CD4-positive, alpha-beta T cell treated with Interleukin-6 at 100 ng/mL for 8 hours (primary cell): ENCODE measurements at regions not wholly inside any gene's neighbourhood (a gene's known extent, or its start where the extent isn't known, plus 50 kb on each side); places are given as distances from the start of the nearest gene placed in this dataset.

ENCODE experiments used
- DNase-seq: peaks from one replicate; pipeline ENCODE4 v3.0.0-alpha.2; 2020; ENCODE audit warnings: mixed read lengths, low spot score

DNA sequence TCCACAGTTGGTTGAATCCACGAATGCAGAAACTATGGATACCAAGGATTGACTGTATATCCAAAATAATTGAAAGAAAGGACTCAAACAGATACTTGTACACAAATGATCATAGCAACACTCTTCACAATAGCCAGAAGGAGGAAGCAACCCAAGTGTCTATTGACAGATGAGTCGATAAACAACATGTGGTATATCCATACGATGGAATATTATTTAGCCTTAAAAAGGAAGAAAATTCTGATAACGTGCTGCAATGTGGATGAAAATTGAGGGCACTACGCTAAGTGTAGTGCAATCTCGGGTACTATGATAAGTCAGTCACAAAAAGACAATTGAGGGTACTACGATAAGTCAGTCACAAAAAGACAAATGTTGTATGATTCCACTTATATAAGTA, 83.6 kb upstream of the CPEB4 start:
- DNase-seq = no peak

DNA sequence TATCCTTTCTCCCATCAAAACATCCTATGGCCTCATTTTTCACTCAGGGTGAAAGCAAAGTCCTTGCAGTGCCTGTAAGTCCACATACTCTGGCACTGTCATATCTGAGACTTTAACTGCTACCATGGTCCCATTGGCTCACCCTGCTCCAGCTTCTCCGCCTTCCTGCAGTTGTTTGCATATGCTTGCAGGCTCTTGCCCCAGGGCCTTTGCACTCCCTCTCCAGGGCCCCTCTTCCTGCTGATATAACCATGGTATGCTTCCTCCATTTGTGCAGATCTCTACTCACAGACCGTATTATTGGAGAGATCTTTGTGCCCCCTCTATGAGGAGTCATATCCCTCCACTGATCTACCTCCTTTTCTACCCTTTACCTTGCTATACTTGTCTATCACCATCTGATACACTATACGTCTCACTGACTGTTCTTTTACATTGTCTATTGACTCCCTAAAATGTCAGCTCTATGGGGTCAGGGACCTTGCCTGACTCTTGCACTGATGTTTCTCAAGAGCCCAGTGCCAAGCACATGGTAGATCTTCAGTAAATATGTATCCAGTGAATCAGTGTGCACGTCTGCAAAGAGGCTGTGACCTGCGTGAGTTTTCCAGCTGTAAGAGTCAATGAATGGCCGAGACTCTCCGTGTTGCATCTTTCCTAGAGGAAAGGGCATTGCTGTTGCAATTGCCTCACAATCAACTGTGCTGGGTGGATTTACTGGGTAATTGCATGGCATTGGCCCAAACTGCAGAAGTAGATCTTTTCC, 81.7 kb upstream of the CPEB4 start:
- no peak for DNase-seq

DNA sequence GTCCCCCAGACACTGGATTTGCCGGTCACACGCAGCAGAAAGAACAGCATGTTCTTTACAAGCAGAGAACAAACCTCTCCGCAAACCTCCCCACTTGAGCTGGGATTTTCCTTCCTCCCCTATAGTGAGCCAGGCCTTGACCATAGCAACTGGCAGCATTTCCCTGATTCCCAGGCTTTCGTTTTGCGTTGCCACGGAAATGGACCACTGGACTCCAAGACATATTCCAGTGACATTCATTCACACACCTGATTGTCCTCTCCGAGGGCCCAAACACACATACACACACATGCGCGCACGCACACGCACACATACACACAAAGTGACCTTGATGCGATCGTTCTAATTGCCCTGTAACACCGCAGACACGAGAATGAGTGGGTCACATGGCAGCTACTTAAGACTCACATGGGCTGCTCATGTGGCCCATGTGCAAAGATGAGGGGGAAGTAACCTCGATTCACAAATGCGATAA, 80.9 kb upstream of the CPEB4 start:
- DNase-seq = no peak

DNA sequence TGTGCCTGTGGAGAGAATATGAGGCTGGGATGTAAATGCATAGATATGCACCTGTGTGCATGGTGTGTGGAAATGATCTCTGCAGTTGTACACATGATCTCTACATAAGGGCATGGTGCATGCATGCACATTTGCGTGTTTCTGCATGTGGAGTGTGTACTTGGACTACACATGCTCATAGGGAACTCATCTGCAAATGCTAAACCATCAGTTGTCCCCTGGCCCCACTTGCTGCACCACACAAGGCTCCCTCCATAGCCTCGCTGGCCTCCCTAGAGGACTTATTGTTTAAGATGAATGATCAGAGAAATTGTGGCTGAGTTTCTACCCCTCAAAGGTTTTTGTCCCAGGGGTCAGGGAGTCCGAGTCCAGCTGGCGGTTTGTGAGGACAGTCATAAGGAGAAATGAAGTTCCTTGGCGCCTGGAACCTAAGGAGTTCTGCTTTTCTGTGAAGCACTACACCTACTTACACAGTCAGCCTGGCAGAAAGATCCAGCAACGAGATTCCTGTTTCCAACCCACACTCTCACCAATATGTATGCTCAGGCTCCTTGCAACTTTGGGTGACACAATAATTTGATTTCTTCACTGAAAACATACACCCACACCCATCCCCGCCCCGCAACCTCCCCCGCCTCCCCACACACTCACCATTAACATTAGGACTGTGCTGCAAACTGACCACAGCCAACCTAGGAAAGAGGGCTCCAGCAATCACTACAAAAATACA, 79.9 kb upstream of the CPEB4 start:
- no peak for DNase-seq

DNA sequence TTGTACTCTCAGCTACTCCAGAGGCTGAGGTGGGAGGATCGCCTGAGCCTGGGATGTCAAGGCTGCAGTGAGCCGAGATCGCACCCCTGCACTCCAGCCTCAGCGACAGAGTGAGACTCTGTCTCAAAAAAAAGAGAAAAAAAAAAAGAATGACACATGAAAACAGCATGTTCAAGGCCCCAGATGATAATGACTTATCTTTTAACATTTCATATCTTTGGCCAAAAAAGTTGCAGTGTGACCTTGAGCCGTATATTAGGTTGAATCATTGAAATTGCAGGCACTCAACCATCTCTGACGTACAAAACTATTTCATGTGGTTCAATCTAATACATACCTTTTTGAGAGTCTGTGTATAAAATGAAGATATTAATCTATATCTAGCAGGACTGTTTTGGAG, 79.1 kb upstream of the CPEB4 start:
- DNase-seq = no peak

DNA sequence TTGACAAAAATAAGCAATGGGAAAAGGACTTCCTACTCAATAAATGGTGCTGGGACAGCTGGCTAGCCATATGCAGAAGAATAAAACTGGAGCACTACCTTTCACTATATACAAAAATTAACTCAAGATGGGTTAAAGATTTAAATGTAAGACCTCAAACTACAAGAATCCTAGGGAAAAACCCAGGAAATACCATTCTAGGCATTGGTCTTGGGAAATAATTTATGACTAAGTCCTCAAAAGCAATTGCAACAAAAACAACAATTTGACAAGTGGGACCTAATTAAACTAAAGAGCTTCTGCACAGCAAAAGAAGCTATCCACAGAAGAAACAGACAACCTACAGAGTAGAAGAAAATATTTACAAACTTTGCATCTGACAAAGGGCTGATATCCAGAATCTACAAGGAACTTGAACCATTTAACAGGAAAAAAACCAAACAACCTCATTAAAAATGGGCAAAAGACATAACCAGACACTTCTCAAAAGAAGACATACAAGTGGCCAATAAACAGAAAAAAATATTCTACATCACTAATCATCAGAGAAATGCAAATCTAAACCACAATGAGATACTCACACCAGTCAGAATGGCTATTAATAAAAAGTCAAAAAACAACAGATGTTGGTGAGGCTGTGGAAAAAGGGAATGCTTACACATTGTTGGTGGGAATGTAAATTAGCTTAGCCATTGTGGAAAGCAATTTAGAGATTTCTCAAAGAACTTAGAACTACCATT, 75.2 kb upstream of the CPEB4 start:
- DNase-seq = no peak

DNA sequence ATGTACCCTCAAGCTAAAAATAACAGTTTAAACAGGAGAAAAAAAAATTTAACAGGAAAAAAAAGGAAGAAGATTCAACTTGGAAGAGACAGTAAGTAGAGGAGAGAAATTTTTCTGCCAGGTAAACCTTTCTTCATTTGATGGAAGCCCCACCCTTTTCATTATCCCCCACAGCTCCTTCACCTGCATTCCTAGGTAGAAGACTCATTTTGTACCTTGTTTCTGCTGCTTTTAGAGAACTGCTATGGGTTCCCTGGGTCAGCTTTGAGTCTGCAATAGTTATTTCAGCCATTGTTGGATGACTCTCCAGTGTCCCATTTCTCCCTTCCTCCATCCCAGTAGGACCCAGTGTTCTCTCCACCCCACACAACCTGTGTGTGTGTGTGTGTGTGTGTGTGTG, 74.1 kb upstream of the CPEB4 start:
- DNase-seq = no peak

DNA sequence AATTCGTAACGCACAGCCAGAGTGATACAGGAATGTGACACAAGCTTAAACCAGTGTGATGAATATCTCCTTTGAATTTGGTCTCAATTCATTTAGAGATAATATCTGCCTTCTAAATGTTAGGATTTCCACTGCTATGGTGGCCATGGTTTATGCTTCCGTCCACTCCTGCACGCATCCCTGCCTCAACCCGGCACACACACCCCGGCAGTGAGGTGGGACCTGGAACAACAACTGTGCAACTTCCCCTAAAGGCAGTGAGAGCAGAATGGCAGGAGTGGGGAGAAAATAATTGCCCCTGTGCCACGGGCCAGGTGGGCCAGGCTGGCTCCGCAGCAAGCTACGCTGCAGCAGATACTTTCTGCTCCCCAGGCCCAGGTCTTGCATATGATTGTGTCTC, 72.6 kb upstream of the CPEB4 start:
- no peak for DNase-seq

DNA sequence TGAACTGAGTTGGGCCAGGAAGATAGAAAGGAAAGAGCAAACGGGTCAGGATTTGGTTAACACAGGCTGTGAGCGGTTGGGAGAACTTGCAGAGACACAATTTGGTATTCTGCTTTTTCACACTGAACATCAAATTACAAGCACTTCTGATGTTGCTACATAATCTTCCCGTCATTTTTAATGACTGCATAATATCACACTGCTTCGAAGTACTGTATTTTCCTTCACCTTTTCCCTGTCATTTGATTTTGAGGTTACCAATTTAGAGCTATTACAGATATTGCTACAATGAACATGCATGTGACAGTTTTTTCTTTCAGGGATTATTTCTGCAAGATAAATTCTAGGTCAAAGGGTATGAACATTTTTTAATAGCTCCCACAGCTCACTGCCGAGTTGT, 71.4 kb upstream of the CPEB4 start:
- DNase-seq = no peak

DNA sequence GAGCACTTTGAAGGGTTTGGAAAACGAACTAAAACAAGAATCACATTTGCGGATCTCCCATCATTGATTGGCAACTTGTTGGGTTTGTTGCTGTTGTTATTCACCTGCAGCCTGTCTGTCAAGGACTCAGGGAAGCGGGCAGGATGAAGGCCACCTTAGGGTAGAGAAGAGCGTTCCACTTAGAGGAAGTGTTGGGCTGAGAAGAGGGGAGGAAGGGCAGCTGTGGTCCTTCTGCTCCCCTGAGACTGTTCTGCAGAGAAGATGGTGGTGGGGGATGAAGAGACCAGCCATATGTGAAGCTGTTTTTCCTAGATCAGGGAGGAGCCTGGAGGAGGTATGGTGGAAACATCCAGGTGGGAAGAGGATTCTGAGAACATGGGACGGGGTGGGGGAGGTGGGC, 70.6 kb upstream of the CPEB4 start:
- no peak for DNase-seq

DNA sequence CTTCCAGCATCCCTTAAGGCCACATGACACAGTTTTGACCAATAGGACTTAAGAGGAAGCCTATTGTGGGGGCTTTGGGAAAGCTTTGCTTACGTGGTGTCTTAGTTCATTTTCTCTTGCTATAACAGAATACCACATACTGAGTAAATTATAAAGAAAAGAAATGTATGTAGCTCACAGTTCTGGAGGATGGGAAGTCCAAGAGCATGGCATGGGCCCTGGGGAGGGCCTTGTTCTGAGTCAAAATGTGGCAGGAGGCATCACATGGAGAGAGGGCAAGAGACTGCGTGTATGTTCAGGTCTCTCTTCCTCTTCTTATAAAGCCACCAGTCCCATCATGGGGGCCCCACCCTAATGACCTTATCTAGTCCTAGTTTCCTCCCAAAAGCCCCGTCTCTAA, 68.6 kb upstream of the CPEB4 start:
- no peak for DNase-seq

DNA sequence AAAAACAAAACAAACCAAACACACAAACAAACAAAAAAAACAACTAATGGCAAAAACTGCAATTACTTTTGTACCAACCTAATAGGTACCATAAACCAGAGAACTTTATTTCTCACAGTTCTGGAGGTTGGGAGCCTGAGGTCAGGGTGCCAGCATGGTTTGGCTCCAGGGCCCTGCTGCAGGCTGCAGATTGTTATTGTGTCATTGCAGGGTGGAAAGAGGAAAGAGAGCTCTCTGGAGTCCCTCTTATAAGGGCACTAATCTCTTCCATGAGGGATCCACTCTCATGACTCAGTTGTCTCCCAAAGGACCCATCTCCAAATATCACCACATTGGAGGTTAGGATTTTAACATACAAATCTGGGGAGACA, 64.9 kb upstream of the CPEB4 start:
- DNase-seq = no peak

DNA sequence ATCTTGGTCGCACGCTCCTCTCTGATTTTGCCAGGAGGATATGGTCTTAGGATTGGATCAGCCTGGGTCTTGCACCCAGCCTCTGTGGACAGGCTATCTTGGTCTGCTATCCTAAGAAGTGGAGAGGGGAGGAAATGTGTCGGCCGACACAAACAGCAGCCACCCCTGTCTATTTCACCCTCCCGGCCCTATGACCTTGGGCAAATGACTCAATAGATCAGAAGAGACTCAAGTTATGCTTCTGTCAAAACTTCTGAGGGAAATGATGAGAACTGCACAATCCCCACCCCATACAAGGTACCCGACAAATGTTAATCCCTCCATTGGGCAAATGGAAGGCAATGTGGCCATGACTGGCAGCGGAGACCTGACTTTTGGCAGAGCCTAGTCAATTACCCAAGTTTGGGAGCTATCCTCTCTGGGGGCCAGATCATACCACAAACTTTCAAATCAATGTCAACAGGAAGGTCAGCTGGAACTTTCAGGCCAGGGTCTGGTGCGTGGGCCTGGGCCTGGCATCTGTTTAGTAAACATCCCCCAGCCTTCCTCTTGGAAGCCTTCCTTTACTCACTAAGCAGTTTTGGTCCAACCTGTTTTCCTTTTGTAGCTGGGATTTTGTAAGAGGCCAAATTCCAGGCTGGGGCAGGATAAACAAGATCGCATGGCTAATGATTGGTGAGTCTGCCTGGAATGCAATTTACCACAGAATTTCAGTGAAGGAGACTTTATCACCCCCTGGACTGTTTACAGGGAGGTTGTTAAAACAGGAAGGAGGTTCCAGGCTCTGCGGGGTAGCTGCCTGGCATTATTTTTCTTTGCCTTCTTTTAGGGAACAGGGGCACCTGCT, 64.2 kb upstream of the CPEB4 start:
- no peak for DNase-seq

DNA sequence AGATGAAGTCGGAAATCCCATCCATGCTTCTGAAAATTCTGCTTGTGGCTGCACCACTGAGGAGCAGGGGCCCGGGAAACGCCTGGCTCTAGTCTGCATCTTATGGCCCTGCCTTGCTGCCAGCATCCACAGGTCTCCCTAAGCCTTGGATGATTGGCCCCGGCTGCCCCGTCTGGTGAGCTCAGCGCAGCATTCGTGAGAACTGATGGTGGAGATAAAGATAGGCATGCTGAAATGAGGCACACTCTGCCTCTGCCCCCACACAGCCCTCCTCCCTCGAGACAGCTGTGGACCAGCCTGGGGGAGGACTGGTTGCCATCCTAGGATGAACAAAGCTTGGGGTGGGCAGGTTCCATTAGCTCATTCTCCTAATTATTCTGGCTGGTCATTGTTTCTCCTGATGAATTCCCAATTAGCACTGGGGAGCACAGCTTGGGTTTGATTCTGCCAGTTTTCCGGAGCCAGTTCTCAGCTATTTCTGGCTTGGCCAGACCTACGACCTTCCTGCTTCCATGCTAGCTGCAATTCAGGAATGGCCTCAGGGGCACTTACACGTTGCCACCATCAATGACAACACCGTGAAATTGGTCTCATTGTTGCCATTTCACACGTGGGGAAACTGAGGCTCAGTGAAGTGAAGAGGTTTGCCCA, 62.8 kb upstream of the CPEB4 start:
- DNase-seq = no peak

DNA sequence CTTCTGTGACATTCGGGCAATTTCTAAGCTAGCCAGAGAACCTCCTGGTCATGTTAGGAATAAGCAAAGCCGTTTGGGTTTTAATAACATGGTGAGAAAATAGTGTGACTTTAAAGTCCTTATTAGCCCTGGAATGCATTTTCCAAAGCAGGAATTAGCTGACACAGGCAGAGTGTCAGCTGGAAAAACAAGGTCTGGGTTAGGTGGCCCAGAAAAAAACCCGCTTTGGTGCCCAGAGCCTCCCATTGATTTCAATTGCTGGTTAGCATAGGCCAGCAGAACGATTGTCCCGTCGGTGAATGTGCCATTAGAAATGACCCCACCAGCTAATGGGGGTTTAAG, 62.1 kb upstream of the CPEB4 start:
- DNase-seq = no peak

DNA sequence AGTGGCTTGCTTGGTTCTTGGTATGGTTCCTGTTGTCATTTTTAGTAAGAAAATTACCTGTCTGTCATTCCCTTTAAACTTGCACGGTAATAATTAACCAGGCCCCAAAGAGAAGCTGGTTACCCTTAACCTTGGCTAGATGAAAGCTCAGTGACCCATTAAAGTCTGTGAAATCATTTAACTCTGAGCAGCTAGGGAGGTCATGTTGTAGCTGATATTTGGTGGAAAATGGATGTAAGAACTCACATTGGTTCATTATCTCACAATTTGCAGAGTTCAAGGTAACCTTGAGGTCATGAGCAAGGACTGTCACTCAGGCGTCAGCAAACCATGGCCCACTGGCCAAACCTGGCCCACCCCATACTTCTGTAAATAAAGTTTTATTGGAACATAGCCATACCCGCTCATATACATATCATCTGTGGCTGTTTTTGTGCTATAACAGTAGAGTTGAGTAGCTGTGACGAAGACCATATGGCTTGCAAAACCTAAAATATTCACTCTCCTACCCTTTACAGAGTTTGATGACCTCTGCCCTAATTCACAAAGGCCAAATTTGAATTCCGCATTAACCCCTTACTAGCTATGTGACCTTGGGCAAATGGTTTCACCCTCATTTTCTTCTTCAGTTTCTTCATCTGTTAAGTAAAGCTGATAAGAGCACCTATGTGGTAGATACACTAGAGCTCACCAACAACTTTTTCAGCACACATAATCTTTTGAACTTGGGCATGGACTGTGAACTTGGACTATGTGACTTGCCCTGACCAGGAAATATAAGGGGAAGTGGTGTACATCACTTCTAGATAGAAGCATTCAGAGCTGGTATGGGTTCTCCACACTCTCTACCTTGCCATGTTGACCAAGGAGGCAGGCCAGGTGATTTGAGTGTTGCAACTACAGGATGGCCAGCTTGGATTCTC, 61.5 kb upstream of the CPEB4 start:
- no peak for DNase-seq

DNA sequence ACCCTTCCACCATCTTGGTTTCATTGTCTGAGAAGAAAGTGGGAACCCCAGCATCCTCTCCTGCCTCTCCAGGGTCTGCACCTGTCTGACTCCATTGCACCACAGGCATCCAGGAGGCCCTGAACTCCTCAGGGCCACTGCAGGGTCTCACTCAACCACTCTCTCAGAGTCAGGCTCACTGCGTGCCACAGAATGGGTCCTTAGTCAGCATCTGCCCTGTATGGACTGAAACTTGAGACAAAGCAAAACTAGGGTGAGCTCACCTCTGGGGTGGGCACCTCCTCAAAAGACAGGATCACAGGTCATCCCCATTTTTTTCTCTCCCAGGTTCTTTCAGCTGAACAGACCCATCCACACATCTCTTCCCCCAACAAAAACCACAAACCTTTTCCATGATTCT, 59.2 kb upstream of the CPEB4 start:
- DNase-seq = no peak

DNA sequence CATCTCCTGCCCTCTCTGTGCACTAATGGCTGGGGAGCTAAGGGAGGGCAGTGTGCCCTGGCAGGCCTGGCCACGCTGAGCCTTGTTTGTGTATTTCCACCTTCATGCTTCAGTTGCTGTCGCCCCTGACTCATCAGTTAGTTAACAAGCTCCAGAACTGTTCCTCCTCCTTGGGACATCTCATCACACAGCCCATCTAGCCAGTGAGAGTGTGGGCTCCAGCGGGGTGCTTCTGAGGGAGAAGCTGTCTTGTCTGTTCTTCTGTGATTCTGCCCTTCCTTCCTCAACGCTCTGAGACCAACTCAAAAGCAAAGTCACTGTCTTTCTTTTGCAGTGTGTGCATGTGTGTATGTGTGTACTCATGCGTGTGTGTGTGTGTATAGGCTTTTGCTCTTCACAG, 58.3 kb upstream of the CPEB4 start:
- no peak for DNase-seq

DNA sequence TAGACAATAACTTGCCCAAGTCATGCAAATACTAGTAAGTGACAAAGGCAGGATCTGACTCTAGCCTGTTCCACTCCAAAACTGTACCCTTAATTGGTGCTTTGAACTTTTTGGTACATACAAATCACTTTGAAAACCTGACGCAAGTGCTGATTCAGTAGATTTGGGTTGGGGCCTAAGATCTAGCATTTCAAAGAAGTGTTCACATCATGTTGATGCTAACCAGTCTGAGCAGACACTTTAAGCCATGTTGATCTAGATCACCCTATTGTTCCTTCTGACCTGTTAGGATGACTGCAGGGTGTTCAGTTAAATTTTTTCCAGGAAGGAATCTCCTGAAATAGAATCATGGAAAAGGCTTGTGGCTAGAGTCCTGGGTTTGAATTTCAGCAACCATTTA, 57.7 kb upstream of the CPEB4 start:
- no peak for DNase-seq

DNA sequence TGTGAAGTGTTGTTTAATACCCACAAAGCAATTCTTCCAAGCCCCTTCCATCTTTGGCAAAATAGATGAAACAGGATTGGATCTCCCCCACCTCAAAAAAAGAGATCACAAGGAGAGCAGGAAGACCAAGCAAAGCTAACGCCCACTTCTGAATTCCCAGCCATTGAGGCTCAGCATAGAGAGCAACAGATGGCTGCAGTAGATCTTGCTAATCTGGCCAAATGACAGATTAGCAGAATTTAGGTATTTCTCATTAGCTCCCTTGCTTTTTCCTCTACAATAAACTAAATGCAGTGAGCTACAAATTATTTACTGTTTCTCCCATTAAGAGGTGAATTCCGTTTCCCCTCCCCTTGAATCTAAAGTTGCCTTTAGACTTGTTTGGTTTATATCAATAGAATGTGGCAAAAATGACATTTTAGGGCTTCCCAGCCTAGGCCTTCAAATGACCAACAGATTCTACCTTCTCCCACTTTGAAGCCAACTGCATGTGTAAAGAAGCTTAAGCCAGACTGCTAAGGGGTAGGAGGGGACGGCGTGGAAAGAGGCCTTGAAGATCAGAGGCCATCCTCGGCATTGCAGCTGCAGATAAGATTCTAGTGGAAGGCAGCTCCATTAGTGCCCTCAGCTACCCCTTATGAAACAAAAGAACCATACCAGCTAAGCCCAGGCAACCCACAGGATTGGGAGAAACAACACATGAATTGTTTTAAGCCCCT, 56.8 kb upstream of the CPEB4 start:
- no peak for DNase-seq
